ENCODE measurements at regions not wholly inside any gene's neighbourhood (a gene's known extent, or its start where the extent isn't known, plus 50 kb on each side); places are given as distances from the start of the nearest gene placed in this dataset.

DNA sequence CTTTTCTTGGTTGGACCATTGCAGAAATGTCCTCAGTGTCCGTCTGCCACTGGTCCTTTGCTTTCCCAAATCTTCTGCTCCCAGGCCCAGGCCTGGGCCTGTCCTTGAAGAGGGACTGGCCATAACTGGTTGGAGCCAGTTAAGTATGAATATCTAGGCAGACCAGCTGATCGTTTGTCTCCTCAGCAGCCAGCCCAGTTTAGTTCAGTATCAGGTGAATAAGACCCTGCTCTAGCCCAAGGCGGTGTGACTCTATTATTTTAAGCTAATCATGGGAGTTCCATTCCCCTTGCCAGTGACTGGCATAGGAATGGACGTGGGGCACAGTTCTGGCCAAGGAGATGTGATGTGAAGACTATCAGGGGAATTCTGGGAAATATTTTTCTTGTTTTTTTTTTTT lies 73.9 kb upstream of the RASGRF1 start:
- Histone ChIP-seq H3K36me3 (no peaks in the 10 kb centered on the region), H3K27me3 (peaks cover 26% of the 10 kb centered on the region), H3K27ac (no peak overlapping the region), H3K4me1 (ENCODE audit: control insufficient read depth in 1 of 2, insufficient read depth in 1 of 2, low read depth in 1 of 2, low read length in 1 of 2) (no peaks in the 10 kb centered on the region), H3K4me3 (ENCODE audit: low read depth in 1 of 2, low read length in 1 of 2) (no peak overlapping the region), H3K9me3 (no peaks in the 10 kb centered on the region)
- TF ChIP-seq, protein P1, sequence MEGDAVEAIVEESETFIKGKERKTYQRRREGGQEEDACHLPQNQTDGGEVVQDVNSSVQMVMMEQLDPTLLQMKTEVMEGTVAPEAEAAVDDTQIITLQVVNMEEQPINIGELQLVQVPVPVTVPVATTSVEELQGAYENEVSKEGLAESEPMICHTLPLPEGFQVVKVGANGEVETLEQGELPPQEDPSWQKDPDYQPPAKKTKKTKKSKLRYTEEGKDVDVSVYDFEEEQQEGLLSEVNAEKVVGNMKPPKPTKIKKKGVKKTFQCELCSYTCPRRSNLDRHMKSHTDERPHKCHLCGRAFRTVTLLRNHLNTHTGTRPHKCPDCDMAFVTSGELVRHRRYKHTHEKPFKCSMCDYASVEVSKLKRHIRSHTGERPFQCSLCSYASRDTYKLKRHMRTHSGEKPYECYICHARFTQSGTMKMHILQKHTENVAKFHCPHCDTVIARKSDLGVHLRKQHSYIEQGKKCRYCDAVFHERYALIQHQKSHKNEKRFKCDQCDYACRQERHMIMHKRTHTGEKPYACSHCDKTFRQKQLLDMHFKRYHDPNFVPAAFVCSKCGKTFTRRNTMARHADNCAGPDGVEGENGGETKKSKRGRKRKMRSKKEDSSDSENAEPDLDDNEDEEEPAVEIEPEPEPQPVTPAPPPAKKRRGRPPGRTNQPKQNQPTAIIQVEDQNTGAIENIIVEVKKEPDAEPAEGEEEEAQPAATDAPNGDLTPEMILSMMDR (IDR thresholded peaks at IDR 0.05): no peak

DNA sequence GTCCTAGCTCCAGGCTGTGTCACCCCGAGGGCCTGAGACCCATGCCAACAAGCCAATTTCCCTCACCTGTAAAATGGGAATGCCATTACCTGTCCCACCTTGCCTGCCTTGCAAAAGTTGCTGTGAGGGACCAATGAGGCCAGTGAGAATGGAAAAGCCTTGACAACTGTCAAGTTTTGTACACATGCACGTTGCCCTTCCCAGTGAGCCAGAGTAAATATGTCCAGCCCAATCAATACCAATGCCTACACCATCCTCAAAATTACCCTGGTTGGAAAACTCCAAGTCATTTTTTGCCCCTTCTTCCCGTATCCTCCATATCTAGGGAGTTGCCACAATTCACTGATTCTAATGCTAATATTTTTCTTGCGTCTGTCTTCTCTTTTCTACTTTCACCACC lies 73.5 kb upstream of the RASGRF1 start:
- Histone ChIP-seq H3K36me3 (no peaks in the 10 kb centered on the region), H3K4me3 (ENCODE audit: low read depth in 1 of 2, low read length in 1 of 2) (no peak overlapping the region), H3K27ac (no peak overlapping the region), H3K9me3 (no peaks in the 10 kb centered on the region), H3K4me1 (ENCODE audit: control insufficient read depth in 1 of 2, insufficient read depth in 1 of 2, low read depth in 1 of 2, low read length in 1 of 2) (no peaks in the 10 kb centered on the region), H3K27me3 (peaks cover 22% of the 10 kb centered on the region)
- TF ChIP-seq, protein P1 (IDR thresholded peaks at IDR 0.05): no peak

DNA sequence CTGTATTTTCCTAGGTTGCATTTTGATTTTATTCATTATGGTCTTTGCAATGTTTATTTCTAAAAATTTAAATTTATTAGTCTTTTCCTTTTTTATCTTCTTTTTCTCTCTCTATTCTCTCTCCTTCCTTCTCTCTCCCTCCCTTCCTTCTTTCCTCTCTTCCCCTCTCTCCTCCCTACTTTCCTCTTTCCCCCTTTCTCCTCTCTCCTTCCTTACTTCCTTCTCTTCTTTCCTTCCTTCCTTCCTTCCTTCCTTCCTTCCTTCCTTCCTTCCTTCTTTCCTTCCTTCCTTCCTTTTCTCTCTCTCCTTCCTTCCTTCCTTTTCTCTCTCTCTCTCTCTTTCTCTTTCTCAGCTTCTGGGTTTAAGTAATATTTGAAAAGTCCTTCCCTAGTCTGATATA lies 72.8 kb upstream of the RASGRF1 start:
- Histone ChIP-seq H3K4me1 (ENCODE audit: control insufficient read depth in 1 of 2, insufficient read depth in 1 of 2, low read depth in 1 of 2, low read length in 1 of 2) (no peaks in the 10 kb centered on the region), H3K27me3 (peaks cover 16% of the 10 kb centered on the region), H3K36me3 (no peaks in the 10 kb centered on the region), H3K27ac (no peak overlapping the region), H3K9me3 (no peaks in the 10 kb centered on the region), H3K4me3 (ENCODE audit: low read depth in 1 of 2, low read length in 1 of 2) (no peak overlapping the region)
- TF ChIP-seq, protein P1 (IDR thresholded peaks at IDR 0.05): no peak

DNA sequence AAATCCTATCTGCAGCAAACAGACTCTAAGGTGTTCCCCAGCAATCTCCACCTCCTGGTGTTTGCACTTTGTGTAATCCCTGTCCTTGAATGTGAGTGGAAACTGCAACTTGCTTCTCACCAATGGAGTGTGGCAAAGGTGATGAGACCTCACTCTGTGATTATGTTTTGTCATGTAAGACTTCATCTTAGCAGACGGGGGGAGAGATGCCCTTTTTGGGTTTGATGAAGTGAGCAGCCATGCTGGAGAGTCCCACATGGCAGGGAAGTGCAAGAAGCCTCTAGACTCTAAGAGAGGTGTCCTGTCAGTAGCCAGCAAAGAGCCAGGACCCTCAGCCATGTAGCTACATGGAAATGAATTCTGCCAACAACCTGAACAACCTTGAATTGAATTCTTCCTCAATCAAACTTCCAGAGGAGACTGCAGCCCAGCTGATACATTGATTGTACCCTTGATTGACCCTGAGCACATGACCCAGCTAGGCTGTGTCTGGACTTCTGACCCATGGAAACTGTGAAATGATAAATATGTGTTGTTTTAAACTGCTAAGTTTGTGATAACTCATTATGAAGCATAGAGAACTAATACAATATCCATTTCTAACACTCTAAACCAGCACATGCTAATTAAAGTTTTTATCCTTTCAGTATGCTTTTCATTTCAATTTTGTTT lies 71.4 kb upstream of the RASGRF1 start:
- Histone ChIP-seq H3K27ac (no peak overlapping the region), H3K4me1 (ENCODE audit: control insufficient read depth in 1 of 2, insufficient read depth in 1 of 2, low read depth in 1 of 2, low read length in 1 of 2) (no peaks in the 10 kb centered on the region), H3K36me3 (no peaks in the 10 kb centered on the region), H3K4me3 (ENCODE audit: low read depth in 1 of 2, low read length in 1 of 2) (no peak overlapping the region), H3K27me3 (peaks cover 10% of the 10 kb centered on the region), H3K9me3 (no peaks in the 10 kb centered on the region)
- TF ChIP-seq, protein P1 (IDR thresholded peaks at IDR 0.05): no peak

DNA sequence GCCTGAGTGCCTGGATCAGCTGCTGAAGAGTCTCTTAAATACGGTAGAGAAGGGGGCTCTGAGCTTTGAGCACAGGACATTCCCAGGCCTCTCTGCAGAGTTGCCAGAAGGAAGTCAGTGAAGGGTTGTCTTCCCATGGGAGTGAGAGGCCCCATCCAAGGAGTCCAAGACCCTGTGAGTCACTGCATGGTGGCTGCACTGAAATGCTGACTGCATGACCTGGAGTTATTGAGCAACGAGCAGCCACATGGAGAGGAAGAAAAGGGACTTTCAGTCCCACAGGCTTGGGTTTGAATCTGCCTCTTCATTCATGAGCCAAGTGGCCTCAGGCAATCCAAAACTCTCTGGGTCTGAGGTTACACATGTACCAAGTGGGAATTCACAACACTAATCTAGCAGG lies 69.6 kb upstream of the RASGRF1 start:
- TF ChIP-seq, protein P1 (IDR thresholded peaks at IDR 0.05): no peak
- Histone ChIP-seq H3K27ac (no peak overlapping the region), H3K4me1 (ENCODE audit: control insufficient read depth in 1 of 2, insufficient read depth in 1 of 2, low read depth in 1 of 2, low read length in 1 of 2) (no peaks in the 10 kb centered on the region), H3K27me3 (peaks cover 17% of the 10 kb centered on the region), H3K4me3 (ENCODE audit: low read depth in 1 of 2, low read length in 1 of 2) (no peak overlapping the region), H3K36me3 (no peaks in the 10 kb centered on the region), H3K9me3 (no peaks in the 10 kb centered on the region)
